Esophagus squamous epithelium (tissue), 5 donors: ENCODE measurements at regions not wholly inside any gene's neighbourhood (a gene's known extent, or its start where the extent isn't known, plus 50 kb on each side); places are given as distances from the start of the nearest gene placed in this dataset.

Experiments
- DNase-seq: peaks from one replicate; lab custom pipeline; 2025; lab: John Stamatoyannopoulos, UW
- H3K27ac ChIP-seq, 4 donors: fragments of 200-600 bp; sonication (generic); one replicate each; pipeline ENCODE4 v1.5.1; 2016 to 2019; ENCODE audit warnings: mild to moderate bottlenecking in 1 of 4
- H3K27me3 ChIP-seq, 4 donors: fragments of 200-600 bp; sonication (generic); 1 replicate in 3 of 4; 2 replicates in 1 of 4; pipeline versions ENCODE4 v1.5.1 to v1.6.0; 2017 to 2021; ENCODE audit warnings: antibody characterized with exemption in 1 of 4
- H3K36me3 ChIP-seq, 3 donors: fragments of 200-600 bp; sonication (generic); one replicate each; pipeline ENCODE4 v1.5.1; 2016 to 2019
- H3K4me1 ChIP-seq, 3 donors: fragments of 200-600 bp; sonication (generic); one replicate each; pipeline ENCODE4 v1.5.1; 2017 to 2019
- H3K4me3 ChIP-seq, 4 donors: fragments of 200-600 bp; sonication (generic); 1 replicate in 3 of 4; 2 replicates in 1 of 4; pipeline ENCODE4 v1.5.1; 2016 to 2019; ENCODE audit warnings: mild to moderate bottlenecking in 2 of 4, moderate library complexity in 1 of 4
- H3K9me3 ChIP-seq, 3 donors: fragments of 200-600 bp; sonication (generic); one replicate each; pipeline ENCODE4 v1.5.1; 2016 to 2019
- CTCF ChIP-seq, 6 experiments: fragments of 450-650 bp in 4 of 6; fragments of 200-600 bp in 2 of 6; sonication (generic) in 2 of 6; IDR thresholded peaks; one replicate each; pipeline ENCODE4 v1.5.1; 2016 to 2019; ENCODE audit warnings: antibody characterized with exemption in 6 of 6, mild to moderate bottlenecking in 4 of 6, moderate library complexity in 4 of 6
- POLR2A ChIP-seq, 4 donors: fragments of 450-650 bp; IDR thresholded peaks; one replicate each; pipeline ENCODE4 v1.6.1; 2017; ENCODE audit warnings: antibody characterized with exemption in 4 of 4, mild to moderate bottlenecking in 4 of 4, moderate library complexity in 3 of 4
- WGBS, 2 donors: methylation state at CpG; one replicate each; pipeline ENCODE4 v1.1.5; 2018; 5-methylcytosine and 5-hydroxymethylcytosine counted together
- intact Hi-C: fragments of 100-400 bp; cut with DNase I; formaldehyde crosslinking; loops from one replicate; pipeline ENCODE4 v1.15.0; 2022
- donor health status: DM: yes; HTN: yes; CAD: no.

- no peaks in the 10 kb centered on the region for H3K27me3 ChIP-seq
- H3K27ac ChIP-seq, result no peak overlapping the region
- 19 to 26% methylated on average over 2 of the region's 2 CpGs for WGBS, 2 donors
- intact Hi-C loops, result no loop called here
- TF ChIP-seq POLR2A (IDR thresholded peaks at IDR 0.05) (no peak), CTCF (IDR thresholded peaks at IDR 0.05) (no peak)
- no peak for DNase-seq
- no peaks in the 10 kb centered on the region for H3K36me3 ChIP-seq
- H3K9me3 ChIP-seq, result peaks cover 0 to under 1% (median 0%) of the 10 kb centered on the region in 3 donors
- no peak overlapping the region for H3K4me3 ChIP-seq
- no peaks in the 10 kb centered on the region for H3K4me1 ChIP-seq
Measured at GRCh38 chr6:103284835-103285234, 1574.9 kb downstream of the HACE1 start.

GRCh38 chr6:103280417-103280816 lies 1579.3 kb downstream of the HACE1 start:
- no peak for DNase-seq
- Histone ChIP-seq H3K27ac (no peak overlapping the region), H3K36me3 (no peaks in the 10 kb centered on the region), H3K27me3 (no peaks in the 10 kb centered on the region), H3K4me1 (no peaks in the 10 kb centered on the region), H3K9me3 (peaks cover 0 to 6% (median 0%) of the 10 kb centered on the region in 3 donors), H3K4me3 (no peak overlapping the region)
- intact Hi-C loops, result no loop called here
- WGBS, 2 donors, result 77 to 83% methylated on average over 2 of the region's 2 CpGs
- TF ChIP-seq POLR2A (IDR thresholded peaks at IDR 0.05) (no peak), CTCF (IDR thresholded peaks at IDR 0.05) (no peak)

- Histone ChIP-seq H3K27ac (no peak overlapping the region), H3K27me3 (no peaks in the 10 kb centered on the region), H3K9me3 (peaks cover 0 to 6% (median 0%) of the 10 kb centered on the region in 3 donors), H3K4me3 (no peak overlapping the region), H3K4me1 (no peaks in the 10 kb centered on the region), H3K36me3 (no peaks in the 10 kb centered on the region)
- DNase-seq, result no peak
- intact Hi-C loops, result no loop called here
- 50 to 60% methylated on average over 1 of the region's 1 CpG for WGBS, 2 donors
- no peak for TF ChIP-seq CTCF (IDR thresholded peaks at IDR 0.05)
- TF ChIP-seq POLR2A (IDR thresholded peaks at IDR 0.05), result no peak
Measured at GRCh38 chr6:103277936-103278335, 1581.8 kb downstream of the HACE1 start.

GRCh38 chr6:103273048-103273447 lies 1586.7 kb downstream of the HACE1 start:
- Histone ChIP-seq H3K27ac (no peak overlapping the region), H3K4me3 (no peak overlapping the region), H3K9me3 (no peaks in the 10 kb centered on the region), H3K27me3 (no peaks in the 10 kb centered on the region), H3K4me1 (no peaks in the 10 kb centered on the region), H3K36me3 (no peaks in the 10 kb centered on the region)
- WGBS, 2 donors, result 14 to 29% methylated on average over 1 of the region's 1 CpG
- DNase-seq, result no peak
- TF ChIP-seq CTCF (IDR thresholded peaks at IDR 0.05) (no peak), POLR2A (IDR thresholded peaks at IDR 0.05) (no peak)
- intact Hi-C loops, result no loop called here

DNA sequence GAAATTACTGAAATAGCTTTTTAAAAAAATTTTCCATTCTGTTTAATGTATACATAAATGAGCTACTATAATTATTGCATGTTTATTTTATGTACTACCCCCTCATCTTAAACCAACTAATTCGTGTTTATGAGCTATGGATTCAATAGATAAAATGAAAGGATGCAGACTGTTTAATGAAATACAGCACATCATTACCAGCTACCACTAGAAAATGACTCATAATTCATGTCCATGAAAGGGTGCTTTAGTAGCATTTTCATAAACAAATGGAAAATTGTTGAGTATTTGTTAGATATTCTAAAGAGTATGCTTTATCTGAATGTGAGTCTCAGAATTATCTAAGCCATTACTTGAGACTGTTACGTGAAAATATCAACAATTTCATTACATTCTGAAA lies 1590.1 kb downstream of the HACE1 start:
- Histone ChIP-seq H3K27ac (no peak overlapping the region), H3K9me3 (no peaks in the 10 kb centered on the region), H3K4me3 (no peak overlapping the region), H3K4me1 (no peaks in the 10 kb centered on the region), H3K27me3 (no peaks in the 10 kb centered on the region), H3K36me3 (no peaks in the 10 kb centered on the region)
- intact Hi-C loops, result no loop called here
- no peak for DNase-seq
- TF ChIP-seq CTCF (IDR thresholded peaks at IDR 0.05) (no peak), POLR2A (IDR thresholded peaks at IDR 0.05) (no peak)
- WGBS, 2 donors, result 32 to 42% methylated on average over 2 of the region's 2 CpGs
